Central memory CD4-positive, alpha-beta T cell (primary cell): ENCODE measurements at regions not wholly inside any gene's neighbourhood (a gene's known extent, or its start where the extent isn't known, plus 50 kb on each side); places are given as distances from the start of the nearest gene placed in this dataset.
"Not testable (repeated sequence)": the region's sequence is repeated elsewhere in the genome, so short reads cannot be mapped to it uniquely, and the experiment has no call there.

Experiments used
- DNase-seq: peaks from one replicate; pipeline ENCODE4 v3.0.0; 2022

DNA sequence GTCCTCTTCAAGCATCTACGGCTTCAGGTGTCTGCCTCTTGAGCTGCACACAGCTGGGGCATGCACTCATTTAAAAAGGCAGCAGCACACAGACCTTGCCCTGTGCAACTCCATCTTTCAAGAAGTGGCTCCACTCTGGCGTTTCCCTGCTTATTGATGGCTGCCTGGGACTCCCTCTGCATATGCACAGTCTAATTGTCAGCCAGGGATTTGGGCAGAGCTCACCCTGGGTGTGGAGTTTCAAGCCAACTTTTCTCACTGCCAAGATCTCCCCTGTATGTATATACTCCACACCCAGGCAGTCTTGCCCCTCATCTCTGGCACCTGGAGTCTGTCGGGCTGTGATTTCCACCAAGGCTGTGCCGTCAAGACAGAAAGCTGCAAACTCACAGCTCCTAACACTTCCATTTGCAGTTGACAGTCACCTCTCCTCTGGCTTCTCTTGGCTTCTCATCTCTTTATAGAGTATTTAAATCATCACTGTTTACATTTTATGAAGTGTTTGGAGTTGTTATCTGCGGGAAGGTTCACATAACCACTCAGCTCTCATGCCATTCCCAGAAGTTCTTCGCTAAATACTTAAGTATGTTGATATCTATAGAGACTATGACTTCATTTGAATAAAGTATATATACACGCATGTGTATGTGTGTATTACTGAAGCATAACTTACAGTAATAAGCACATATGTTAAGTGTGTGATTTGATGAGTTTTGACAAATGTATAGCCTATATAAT is 130.5 kb upstream of the ZNF469 start:
- DNase-seq: not testable (repeated sequence)

DNA sequence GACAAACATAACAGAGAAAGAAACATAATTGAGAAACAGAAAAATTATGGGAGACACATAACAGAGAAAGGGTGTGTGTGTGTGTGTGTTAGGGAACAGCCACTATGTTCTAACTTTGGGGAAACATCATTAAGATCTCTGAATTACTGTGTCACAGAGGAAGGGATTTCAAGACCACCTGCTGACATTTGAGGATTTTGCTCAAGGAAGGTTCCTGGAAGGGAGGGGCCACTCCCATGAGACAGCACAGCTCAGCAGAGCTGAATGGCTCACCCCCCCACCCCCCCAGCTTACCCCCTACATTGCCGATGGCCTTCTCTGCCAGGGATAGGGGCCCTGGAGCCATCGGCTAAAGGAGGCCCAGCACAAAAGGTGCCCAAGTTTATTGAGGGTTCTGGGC is 124.6 kb upstream of the ZNF469 start:
- DNase-seq: not testable (repeated sequence)

DNA sequence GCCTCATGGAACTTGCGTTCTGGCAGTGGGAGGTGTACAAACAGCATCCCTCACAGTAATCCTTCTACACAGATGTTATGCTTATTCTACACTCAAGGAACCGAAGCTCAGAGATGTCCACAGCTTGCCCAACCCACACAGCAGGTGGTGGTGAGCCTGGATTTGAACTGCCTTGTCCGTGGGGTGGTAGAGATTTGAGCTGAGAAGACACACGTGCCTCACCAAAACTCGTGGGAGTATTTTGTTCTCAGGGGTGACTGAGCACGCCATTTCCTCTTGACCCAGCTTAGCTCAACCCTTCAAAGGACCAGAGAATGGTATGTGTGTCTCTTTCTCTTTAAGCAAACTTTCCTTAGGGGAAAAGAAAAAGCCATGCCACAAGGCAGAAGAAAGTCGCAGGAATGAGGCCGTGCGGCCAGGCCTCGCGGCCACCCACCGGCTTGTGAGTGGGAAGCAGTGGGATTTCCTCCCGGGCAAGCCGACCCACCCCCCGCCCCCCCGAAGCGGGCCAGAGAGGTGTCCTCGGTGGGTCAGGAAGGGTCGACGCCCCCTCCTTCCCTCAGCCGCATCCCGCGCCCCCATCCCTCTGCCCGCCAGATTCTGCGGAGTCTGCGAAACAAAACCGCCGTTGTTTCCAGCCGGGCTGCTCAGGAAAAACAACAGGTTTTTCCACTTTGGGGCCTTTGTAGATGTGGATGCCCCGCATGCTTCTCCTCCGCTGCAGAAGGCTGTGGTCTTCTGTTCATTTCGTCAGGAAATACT is 123.8 kb upstream of the ZNF469 start:
- not testable (repeated sequence) for DNase-seq

DNA sequence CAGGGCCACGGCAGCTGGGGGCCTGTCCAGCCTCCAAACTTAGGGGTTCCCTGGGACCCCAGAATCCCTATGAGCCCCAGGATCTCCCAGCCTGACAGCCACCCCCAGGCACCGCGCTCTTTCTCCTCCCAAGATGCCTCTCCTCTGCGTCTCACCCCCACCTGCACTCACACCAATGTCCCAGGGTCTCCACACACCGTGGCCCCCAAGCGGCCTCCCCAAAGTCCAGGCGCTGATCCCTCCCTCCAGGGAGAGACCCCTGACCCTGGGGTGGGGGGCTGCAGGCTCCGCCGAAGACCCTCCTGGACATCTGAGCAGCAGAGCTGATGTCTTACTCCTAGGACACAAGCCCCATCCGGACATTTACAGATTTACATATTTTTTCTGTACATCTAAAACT is 123.2 kb upstream of the ZNF469 start:
- not testable (repeated sequence) for DNase-seq

DNA sequence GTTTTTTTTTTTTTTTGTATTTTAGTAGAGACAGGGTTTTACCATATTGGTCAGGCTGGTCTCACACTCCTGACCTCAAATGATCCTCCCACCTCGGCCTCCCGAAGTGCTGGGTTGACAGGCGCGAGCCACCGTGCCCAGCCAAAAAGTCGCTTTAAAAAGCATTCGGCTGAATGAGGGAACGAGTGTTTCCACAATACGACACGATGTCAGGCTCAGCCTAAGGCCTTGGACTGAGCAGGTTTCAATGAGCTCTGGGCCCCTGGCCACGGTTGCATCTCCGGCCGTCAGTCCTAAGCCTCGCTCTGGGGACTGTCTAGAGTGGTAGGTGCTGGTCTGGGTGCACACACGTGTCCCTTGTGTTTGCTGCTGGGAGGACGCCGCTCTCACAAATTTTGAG is 122.6 kb upstream of the ZNF469 start:
- not testable (repeated sequence) for DNase-seq

DNA sequence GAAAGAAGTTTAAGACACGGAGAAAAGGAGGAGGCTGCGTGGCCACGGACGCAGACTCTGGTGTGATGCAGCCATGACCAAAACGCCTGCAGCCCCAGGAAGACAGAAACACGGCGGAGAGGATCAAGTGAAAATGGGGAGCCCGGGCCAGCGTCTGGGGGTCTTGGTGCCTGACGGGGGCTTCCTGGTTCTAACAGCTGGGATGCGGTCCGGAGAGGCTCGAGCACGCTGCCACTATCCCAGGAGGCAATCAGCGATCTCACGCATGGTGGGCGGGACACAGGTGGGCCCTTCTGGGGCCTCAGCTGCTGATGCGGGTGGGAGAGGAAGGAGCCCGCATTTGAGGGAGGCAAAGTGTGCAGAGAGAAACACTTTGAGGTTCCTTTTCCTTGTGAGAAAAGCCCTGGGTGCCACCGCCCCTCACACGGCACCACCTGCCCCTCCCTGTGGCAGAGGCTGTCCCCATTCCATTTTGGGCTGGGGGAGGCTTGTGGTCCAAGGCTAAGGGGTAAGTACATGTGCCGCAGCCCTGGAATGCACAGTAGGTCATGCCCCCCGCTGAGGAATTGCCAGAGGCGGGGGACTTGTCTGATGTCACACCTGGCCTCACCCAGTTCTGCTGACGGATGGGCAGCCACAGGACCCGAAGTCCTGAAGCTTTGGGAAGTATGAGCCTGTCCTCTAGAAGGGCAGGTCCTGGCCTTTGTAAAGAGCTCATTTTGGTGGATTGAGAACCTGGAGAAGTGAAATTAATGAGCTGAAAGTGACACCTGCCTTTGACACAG is 121.7 kb upstream of the ZNF469 start:
- not testable (repeated sequence) for DNase-seq

DNA sequence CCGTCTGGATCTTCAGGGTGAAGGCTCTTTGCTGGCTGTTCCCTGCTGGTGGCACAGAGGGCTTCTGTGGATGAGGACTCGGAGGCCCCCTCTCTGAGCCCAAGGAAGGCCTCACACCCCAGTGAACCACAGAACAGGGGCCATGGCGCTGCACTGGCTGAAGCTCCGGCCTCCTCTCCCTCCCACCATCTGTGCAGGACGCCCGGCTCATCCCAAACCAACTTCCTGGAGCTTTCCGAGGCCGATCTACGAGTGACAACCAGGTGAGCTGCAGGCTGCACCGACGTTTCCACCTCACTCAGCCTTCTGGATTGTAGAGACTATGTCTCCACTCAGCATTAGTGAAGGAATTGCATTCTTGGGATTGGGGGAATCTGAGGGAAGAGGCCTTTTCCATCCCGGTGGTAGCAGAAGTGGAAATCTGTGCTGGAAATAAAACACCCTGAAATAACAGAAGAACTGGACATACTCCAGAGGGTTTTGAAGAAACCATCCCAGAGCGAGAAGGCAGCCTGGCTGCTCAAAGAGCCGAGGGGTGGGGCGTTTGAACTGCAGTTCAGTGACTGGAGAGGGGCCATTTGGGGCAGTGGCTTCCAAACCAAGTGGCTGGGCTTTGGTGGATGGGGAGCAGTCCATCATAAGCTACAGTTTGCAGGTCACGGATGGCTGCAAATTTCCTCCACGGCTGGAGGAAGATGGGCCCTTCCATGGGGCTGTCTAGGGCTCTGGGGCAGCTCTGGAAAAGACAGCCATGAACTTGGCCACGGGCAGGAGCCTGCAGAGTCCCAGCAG is 120.7 kb upstream of the ZNF469 start:
- DNase-seq: not testable (repeated sequence)

DNA sequence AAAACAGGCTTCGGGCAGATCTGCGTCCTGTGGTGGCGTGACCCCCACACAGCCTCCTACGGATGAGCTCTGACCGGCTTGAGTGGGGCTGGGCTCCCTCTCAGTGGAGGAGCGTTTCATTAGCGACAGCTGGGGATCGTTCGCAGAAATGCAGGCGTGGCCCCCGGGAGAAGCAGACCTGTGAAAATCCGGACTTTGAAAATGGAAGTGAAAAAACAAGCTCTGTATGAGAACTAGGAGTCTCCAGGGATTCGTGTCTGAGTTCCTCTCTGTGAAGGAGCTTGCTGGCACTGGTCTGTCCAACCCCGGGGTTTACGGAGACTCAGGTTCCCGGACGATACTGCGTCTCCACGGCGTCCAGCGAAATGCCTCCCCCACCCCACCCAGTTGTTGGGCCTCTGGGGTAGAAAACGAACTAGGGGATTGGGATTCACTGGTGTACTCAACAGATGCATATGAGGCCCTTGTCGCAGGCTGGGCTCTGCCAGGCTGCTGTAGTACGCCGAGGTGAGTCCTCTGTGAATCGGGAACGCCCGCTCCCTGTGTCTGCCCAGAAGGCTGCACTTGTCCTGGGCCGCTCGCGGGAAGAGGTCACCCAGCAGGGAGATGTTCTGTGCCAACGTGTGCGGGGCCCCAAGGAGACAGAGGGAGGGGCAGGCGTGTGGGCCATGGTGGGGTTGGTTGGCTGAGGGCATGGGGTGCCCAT is 119.7 kb upstream of the ZNF469 start:
- DNase-seq: not testable (repeated sequence)

DNA sequence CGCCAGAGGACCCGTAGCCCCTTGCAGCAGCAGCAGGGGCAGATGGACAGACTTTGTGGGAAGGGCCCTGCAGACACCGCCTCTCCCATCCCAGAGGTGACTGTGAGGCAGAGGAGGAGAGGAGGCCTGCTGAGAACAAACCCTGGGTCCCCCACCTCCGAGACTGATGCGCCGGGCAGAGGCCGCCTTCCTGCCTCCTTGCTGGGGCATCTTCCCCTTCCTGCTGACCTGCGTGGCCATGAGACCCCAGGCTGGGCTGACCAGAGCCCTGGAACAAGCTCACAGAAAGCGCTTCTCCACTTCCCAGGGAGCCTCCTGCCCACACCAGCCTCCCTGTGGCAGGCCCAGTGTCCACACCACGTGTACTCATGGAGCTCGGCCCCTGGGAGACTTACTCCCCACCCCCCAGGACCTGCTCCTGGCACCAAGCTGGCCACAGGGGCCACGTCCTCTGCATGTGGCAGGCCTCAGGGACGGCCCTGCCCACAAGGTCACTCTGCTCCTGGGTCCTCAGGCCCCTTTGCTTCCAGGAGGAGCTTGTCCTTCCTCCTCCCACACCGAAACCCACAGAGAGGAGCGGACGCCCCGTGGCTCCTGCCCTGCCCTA is 119.0 kb upstream of the ZNF469 start:
- not testable (repeated sequence) for DNase-seq

DNA sequence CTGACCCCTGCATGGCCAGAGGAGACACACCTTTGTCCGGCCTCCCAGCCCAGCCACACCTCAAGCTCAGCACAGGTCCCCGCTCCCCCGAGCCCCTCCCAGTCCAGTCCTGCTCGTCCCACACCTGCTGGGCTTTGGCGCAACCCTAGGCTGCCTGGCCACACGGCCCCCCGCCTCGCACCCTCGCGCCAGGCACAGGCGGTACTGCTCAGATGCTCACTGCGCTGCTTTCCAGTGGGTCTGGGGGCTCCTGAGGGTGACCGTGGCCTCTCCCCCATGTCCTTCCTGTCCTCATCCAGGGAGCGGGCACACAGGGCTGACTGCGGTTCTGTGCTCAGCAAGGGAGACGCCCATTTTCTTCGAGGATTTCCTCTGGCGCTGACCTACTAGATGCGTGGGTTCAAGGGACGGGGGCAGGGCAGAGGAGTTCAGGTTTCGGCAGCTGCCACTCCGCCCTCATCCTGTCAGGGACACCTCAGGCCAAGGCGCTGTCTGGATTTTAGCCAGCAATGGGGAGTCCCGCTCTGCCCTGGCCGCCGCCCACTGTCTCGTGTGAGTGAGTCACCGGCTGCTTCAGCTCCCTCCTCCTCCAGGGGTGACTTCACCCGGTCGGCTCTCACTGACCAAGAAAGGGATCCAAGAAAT is 118.0 kb upstream of the ZNF469 start:
- DNase-seq: peak; percentile 23

DNA sequence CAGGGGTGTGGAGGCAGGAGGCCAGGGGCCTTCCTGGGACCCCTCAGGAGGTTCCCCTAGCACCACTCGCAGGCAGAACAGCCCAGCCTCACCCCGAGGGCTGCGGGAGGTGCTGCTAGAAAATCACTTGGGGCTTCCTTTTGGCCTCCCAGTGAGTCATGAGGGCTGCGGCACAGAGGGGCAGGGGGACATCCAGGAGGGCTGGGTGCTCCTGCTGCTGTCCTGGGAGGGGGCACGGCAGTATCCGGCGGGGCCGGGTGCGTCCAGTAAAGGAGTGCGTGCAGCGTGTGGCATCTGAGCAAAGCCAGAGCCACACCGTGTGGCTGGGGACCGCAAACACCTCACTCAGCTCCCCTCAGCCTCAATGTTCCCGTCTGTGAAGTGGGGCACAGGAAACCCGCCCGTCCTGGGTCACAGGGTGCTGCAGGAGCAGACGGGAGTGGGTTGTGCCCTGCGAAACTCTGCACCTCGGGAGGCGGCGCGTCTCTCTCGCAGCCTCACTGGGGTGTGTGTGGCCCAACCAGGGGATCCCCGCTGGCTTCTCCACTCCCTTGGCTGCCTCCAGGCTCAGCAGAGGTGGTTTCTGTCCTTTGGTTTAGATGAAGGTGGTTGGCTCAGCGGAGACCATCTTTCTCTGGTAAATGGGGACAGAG is 117.3 kb upstream of the ZNF469 start:
- DNase-seq: peak; percentile 27

DNA sequence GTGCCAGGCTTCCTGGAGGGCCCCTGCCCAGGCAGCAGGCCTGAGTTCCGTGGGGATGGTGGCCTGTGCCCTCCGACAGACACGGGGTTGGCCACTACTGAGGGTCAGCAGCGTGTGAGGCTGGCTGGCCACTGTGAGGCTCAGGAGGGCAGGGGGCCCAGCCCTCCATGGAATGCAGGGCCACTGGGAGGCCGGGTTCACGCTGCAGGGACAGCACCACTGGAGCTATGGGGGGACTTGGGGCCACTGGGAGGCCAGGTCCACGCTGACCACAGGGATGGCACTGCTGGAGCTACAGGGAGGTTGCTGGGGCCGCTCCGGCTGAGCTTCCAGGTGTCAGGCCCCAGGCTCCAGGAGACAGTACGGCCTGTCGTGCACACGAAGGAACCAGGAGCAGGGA is 116.7 kb upstream of the ZNF469 start:
- DNase-seq: not testable (repeated sequence)

DNA sequence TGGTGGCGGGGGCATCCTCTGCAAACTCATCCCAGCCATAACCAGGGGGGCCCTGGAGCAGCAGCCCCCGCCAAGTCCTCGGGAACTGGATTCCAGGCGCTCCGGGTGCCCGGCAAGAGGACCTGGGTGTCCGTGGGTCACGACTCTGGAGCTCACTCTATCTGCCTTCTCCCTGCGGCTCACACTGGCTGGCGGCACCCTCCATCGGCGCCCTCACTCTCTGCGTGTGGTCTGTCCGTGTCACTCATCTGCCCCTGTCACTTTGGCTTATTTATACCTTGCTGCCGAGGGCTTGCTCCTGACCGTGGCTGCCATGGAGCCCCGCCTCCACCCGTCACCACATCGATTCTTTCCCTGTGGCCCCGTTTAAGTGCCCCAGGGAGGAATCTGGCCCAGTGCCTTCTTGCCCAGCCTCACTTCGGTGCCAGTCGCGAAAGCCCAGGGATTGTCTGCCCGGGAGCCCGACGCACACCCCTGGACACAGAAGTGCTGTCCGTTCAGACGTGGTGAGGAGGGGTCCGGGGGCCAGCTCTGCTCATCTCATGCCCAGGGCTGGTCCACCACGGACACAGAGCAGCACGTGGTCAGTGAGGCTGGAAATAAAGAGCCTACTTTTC is 115.7 kb upstream of the ZNF469 start:
- DNase-seq: not testable (repeated sequence)

DNA sequence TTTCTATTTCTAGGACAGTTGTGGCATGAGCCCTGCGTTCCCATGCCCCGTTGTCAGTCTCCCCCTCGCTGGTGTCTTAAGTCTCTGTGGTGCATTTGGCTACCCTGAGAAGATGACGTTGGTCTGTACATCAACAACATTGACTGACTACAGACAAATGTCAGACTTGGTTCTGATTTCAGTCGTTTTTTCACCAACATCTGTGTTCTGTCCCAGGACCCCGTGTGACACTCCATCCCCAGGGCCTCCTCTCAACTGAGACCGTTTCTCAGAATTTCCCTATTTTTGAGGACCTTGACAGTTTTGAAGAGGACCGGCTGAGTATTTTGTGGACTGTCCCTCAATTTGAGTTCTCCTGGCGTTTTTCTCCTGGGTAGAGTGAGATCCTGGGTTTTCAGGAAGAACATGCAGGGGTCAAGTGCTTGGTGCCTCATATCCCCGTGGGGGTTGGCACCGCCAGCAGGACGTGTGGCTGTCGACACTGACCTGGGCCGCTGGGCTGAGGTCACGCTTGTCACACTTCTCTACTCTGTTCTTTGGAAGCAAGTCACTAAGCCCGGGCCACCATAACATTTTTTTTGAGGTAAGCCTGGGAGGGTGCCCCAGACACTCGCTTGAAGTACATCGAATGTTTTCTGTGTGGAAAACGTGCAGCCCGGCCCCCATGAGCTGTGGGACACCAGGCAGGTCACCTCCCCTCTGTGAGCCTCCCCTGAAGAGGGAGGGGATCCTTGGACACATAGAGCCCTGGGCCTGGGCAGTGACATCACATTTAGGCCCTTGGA is 114.4 kb upstream of the ZNF469 start:
- not testable (repeated sequence) for DNase-seq

DNA sequence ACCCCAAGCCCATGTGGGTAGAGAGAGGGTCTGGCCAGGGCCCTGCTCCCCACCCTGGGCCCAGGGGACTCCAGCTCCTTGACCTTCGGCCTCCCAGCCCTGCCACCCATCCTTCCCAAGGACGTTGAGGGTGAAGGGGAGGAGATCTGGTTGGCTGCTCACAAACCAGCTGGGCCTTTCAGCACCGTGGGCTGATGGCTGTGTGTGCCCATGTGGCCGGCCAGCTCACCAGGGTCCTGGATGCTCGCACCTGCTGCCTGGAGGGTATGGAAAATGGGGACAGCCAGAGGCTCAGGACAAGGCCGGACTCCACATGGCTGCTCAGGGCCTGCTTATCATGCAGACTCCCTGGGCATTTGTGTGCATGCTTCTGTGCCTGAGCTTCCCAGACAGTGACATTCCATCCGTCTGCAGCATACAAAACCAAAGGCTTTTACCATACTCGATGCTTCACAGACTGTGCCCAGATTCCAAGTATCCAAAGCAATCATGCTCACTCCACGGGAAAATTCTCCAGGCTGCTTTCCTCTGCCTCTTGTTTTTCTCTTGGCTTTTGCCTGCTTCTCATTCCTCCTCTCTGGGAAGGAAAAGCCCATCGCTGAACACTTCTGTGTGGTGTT is 112.5 kb upstream of the ZNF469 start:
- DNase-seq: not testable (repeated sequence)

DNA sequence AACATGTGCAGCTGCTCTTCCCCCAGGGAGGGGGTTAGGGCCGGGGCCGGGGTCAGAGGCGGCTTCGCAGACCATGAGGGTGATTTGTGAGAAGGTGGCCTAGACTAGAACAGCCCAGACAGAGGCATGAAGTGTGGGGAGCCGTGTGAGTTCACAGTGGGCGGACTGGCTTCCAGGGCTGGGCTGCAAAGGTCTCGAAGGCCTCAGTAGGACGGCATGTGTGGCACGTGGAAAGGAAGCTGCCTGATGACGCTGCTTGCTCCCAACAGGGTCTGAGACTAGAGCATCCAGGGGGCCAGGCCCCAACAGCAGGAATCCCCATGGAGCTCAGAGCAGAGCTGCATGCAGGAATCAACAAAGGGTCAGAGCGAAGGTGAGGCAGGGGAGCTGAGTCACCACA is 111.5 kb upstream of the ZNF469 start:
- DNase-seq: not testable (repeated sequence)

DNA sequence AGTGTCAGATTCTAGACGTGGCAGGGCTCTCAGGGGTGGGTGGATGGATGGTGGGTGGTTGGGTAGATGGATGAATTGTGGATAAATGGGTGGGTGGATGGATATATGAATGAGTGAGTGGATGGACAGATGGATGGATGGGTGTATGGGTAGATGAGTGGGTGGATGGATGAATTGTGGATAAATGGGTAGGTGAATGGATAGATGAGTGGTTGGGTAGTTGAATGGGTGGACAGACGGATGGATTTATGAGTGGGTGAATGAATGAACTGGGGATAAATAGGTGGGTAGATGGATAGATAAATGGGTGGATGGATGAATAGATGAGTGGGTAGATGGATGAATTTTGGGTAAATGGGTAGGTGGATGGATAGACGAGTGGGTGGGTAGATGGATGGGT is 111.0 kb upstream of the ZNF469 start:
- not testable (repeated sequence) for DNase-seq

DNA sequence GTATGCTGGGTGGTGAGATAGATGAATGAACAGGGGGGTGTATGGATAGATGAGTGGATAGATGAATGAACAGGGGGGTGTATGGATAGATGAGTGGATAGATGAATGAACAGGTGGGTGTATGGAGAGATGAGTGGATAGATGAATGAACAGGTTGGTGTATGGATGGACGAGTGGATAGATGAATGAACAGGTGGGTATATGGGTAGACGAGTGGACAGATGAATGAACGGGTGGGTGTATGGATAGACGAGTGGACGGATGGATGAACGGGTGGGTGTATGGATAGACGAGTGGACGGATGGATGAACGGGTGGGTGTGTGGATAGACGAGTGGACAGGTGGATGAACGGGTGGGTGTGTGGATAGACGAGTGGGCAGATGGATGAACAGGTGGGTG is 110.3 kb upstream of the ZNF469 start:
- DNase-seq: not testable (repeated sequence)
